ENCODE measurements at regions not wholly inside any gene's neighbourhood (a gene's known extent, or its start where the extent isn't known, plus 50 kb on each side); places are given as distances from the start of the nearest gene placed in this dataset.
A peak's percentile ranks its signal among the peaks of the same experiment; 100 is the strongest.

- DNase-seq (ENCODE audit: low read depth, low spot score) (peak; percentile 26), FAIRE-seq (peak; percentile 76)
- no peaks in the 10 kb centered on the region for H3K4me1 ChIP-seq (ENCODE audit: control insufficient read depth, extremely low read depth, insufficient read depth, low read length)
- no peaks in the 10 kb centered on the region for H3K36me3 ChIP-seq (ENCODE audit: control insufficient read depth in 2 of 2, extremely low read depth in 1 of 2, insufficient read depth in 2 of 2, low read length in 2 of 2)
- H3K4me3 ChIP-seq (ENCODE audit: control insufficient read depth in 2 of 3, extremely low read depth in 1 of 3, insufficient read depth in 2 of 3, low read depth in 1 of 3, low read length in 3 of 3), result no peak overlapping the region
- no peak overlapping the region for H3K4me2 ChIP-seq (ENCODE audit: control insufficient read depth, extremely low read depth, insufficient read depth, low read depth, low read length)
- dilution Hi-C loops (cut with MboI; ENCODE audit: extremely low pct_ligation_motif_present, low sequenced_read_pairs), result no loop called here
- H2AFZ ChIP-seq (ENCODE audit: control insufficient read depth, low read length), result no peak overlapping the region
- no peaks in the 10 kb centered on the region for H3K9me1 ChIP-seq (ENCODE audit: control insufficient read depth, extremely low read depth, insufficient read depth, low read length)
- no peak for TF ChIP-seq EZH2 (IDR thresholded peaks at IDR 0.05; ENCODE audit: low read length)
- TF ChIP-seq, protein P1, sequence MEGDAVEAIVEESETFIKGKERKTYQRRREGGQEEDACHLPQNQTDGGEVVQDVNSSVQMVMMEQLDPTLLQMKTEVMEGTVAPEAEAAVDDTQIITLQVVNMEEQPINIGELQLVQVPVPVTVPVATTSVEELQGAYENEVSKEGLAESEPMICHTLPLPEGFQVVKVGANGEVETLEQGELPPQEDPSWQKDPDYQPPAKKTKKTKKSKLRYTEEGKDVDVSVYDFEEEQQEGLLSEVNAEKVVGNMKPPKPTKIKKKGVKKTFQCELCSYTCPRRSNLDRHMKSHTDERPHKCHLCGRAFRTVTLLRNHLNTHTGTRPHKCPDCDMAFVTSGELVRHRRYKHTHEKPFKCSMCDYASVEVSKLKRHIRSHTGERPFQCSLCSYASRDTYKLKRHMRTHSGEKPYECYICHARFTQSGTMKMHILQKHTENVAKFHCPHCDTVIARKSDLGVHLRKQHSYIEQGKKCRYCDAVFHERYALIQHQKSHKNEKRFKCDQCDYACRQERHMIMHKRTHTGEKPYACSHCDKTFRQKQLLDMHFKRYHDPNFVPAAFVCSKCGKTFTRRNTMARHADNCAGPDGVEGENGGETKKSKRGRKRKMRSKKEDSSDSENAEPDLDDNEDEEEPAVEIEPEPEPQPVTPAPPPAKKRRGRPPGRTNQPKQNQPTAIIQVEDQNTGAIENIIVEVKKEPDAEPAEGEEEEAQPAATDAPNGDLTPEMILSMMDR (optimal IDR thresholded peaks at IDR 0.05 in 1 of 3, IDR thresholded peaks at IDR 0.05 in 1 of 3, conservative IDR thresholded peaks at IDR 0.05 in 1 of 3; ENCODE audit: extremely low read depth in 1 of 3, insufficient read depth in 2 of 3, low read length in 3 of 3), result peak; percentile 75 to 89 (median 85)
- H3K27ac ChIP-seq (ENCODE audit: control insufficient read depth, insufficient read depth, low read length), result no peak overlapping the region
- no peaks in the 10 kb centered on the region for H3K27me3 ChIP-seq (ENCODE audit: control insufficient read depth, extremely low read depth, insufficient read depth, low read length)
- no peak overlapping the region for H3K9ac ChIP-seq (ENCODE audit: control insufficient read depth, extremely low read depth, insufficient read depth, low read length)
- H4K20me1 ChIP-seq (ENCODE audit: control insufficient read depth, extremely low read depth, insufficient read depth, low read length), result no peaks in the 10 kb centered on the region
- no peaks in the 10 kb centered on the region for H3K79me2 ChIP-seq (ENCODE audit: control insufficient read depth, insufficient read depth, low read length)
- no peaks in the 10 kb centered on the region for H3K9me3 ChIP-seq (ENCODE audit: control insufficient read depth, low read depth, low read length)
Observed at GRCh38 chr18:42298759-42299675, 344.0 kb downstream of the PIK3C3 start.

- TF ChIP-seq, protein P1 (optimal IDR thresholded peaks at IDR 0.05 in 1 of 3, IDR thresholded peaks at IDR 0.05 in 1 of 3, conservative IDR thresholded peaks at IDR 0.05 in 1 of 3; ENCODE audit: extremely low read depth in 1 of 3, insufficient read depth in 2 of 3, low read length in 3 of 3), result no peak
- no peak for TF ChIP-seq EZH2 (IDR thresholded peaks at IDR 0.05; ENCODE audit: low read length)
- Histone ChIP-seq H3K4me2 (ENCODE audit: control insufficient read depth, extremely low read depth, insufficient read depth, low read depth, low read length) (no peak overlapping the region), H3K4me1 (ENCODE audit: control insufficient read depth, extremely low read depth, insufficient read depth, low read length) (peaks cover 5% of the 10 kb centered on the region), H2AFZ (ENCODE audit: control insufficient read depth, low read length) (no peak overlapping the region), H4K20me1 (ENCODE audit: control insufficient read depth, extremely low read depth, insufficient read depth, low read length) (no peaks in the 10 kb centered on the region), H3K9me3 (ENCODE audit: control insufficient read depth, low read depth, low read length) (no peaks in the 10 kb centered on the region), H3K36me3 (ENCODE audit: control insufficient read depth in 2 of 2, extremely low read depth in 1 of 2, insufficient read depth in 2 of 2, low read length in 2 of 2) (no peaks in the 10 kb centered on the region), H3K9me1 (ENCODE audit: control insufficient read depth, extremely low read depth, insufficient read depth, low read length) (no peaks in the 10 kb centered on the region), H3K27ac (ENCODE audit: control insufficient read depth, insufficient read depth, low read length) (no peak overlapping the region), H3K4me3 (ENCODE audit: control insufficient read depth in 2 of 3, extremely low read depth in 1 of 3, insufficient read depth in 2 of 3, low read depth in 1 of 3, low read length in 3 of 3) (no peak overlapping the region), H3K27me3 (ENCODE audit: control insufficient read depth, extremely low read depth, insufficient read depth, low read length) (no peaks in the 10 kb centered on the region), H3K9ac (ENCODE audit: control insufficient read depth, extremely low read depth, insufficient read depth, low read length) (no peak overlapping the region), H3K79me2 (ENCODE audit: control insufficient read depth, insufficient read depth, low read length) (no peaks in the 10 kb centered on the region)
- dilution Hi-C loops (cut with MboI; ENCODE audit: extremely low pct_ligation_motif_present, low sequenced_read_pairs), result no loop called here
- FAIRE-seq, result no peak
- no peak for DNase-seq (ENCODE audit: low read depth, low spot score)
Observed at GRCh38 chr18:42305869-42306593, 351.0 kb downstream of the PIK3C3 start.
